ENCODE measurements at regions not wholly inside any gene's neighbourhood (a gene's known extent, or its start where the extent isn't known, plus 50 kb on each side); places are given as distances from the start of the nearest gene placed in this dataset.

GRCh38 chr9:134214386-134214765 is 50.0 kb upstream of the RNU6ATAC start:
- no peak for DNase-seq (ENCODE audit: low spot score)

GRCh38 chr9:134214766-134215419 is 50.5 kb upstream of the RNU6ATAC start:
- DNase-seq (ENCODE audit: low spot score), result no peak

GRCh38 chr9:134215420-134215698 is 51.0 kb upstream of the RNU6ATAC start:
- DNase-seq (ENCODE audit: low spot score), result no peak

GRCh38 chr9:134215699-134216448 is 51.5 kb upstream of the RNU6ATAC start:
- peak; percentile 44 for DNase-seq (ENCODE audit: low spot score)

GRCh38 chr9:134216449-134216951 is 52.1 kb upstream of the RNU6ATAC start:
- no peak for DNase-seq (ENCODE audit: low spot score)

- DNase-seq (ENCODE audit: low spot score), result no peak
Observed at GRCh38 chr9:134216961-134217360, 52.6 kb upstream of the RNU6ATAC start.

- DNase-seq (ENCODE audit: low spot score), result no peak
Observed at GRCh38 chr9:134217431-134218210, 53.3 kb upstream of the RNU6ATAC start.

- DNase-seq (ENCODE audit: low spot score), result no peak
Observed at GRCh38 chr9:134218230-134218629, 53.9 kb upstream of the RNU6ATAC start.

- DNase-seq (ENCODE audit: low spot score), result no peak
Observed at GRCh38 chr9:134219646-134220060, 55.3 kb upstream of the RNU6ATAC start.

- DNase-seq (ENCODE audit: low spot score), result no peak
Observed at GRCh38 chr9:134220311-134220710, 55.9 kb upstream of the RNU6ATAC start.

GRCh38 chr9:134221273-134222017 is 57.1 kb upstream of the RNU6ATAC start:
- no peak for DNase-seq (ENCODE audit: low spot score)

GRCh38 chr9:134222018-134222573 is 57.7 kb upstream of the RNU6ATAC start:
- DNase-seq (ENCODE audit: low spot score), result no peak

- DNase-seq (ENCODE audit: low spot score), result no peak
Observed at GRCh38 chr9:134223091-134223490, 58.7 kb upstream of the RNU6ATAC start.

GRCh38 chr9:134223591-134224122 is 59.3 kb upstream of the RNU6ATAC start:
- DNase-seq (ENCODE audit: low spot score), result no peak

- DNase-seq (ENCODE audit: low spot score), result no peak
Observed at GRCh38 chr9:134224127-134224526, 59.8 kb upstream of the RNU6ATAC start.

- DNase-seq (ENCODE audit: low spot score), result no peak
Observed at GRCh38 chr9:134224567-134225093, 60.3 kb upstream of the RNU6ATAC start.

GRCh38 chr9:134225186-134225585 is 60.8 kb upstream of the RNU6ATAC start:
- no peak for DNase-seq (ENCODE audit: low spot score)

- no peak for DNase-seq (ENCODE audit: low spot score)
Observed at GRCh38 chr9:134225816-134226215, 61.5 kb upstream of the RNU6ATAC start.

- peak; percentile 81 for DNase-seq (ENCODE audit: low spot score)
Observed at GRCh38 chr9:134226221-134226930, 62.0 kb upstream of the RNU6ATAC start.
